Stimulated activated CD8-positive, alpha-beta memory T cell treated with anti-CD3 and anti-CD28 coated beads, Interleukin-2, amount 100 ng/mL, for 48 hours (primary cell): ENCODE measurements at regions not wholly inside any gene's neighbourhood (a gene's known extent, or its start where the extent isn't known, plus 50 kb on each side); places are given as distances from the start of the nearest gene placed in this dataset.
"Not testable (repeated sequence)": the region's sequence is repeated elsewhere in the genome, so short reads cannot be mapped to it uniquely, and the experiment has no call there.

ENCODE experiments used
- DNase-seq, 2 donors: peaks; one replicate each; pipeline ENCODE4 v3.0.0-alpha.2; 2020; ENCODE audit warnings: low read depth in 2 of 2

- no peak for DNase-seq
Observed at GRCh38 chr1:198969981-198970380, 331.1 kb downstream of the PTPRC start.

- no peak for DNase-seq
Observed at GRCh38 chr1:198970916-198971315, 332.1 kb downstream of the PTPRC start.

GRCh38 chr1:198977909-198978308 lies 339.1 kb downstream of the PTPRC start:
- no peak for DNase-seq

GRCh38 chr1:198978523-198978922 lies 339.7 kb downstream of the PTPRC start:
- no peak for DNase-seq

GRCh38 chr1:198986036-198986435 lies 347.2 kb downstream of the PTPRC start:
- DNase-seq: no peak

- no peak for DNase-seq
Observed at GRCh38 chr1:198986442-198986841, 347.6 kb downstream of the PTPRC start.

- DNase-seq: no peak
Observed at GRCh38 chr1:199002661-199003060, 363.8 kb downstream of the PTPRC start.

GRCh38 chr1:199007423-199007822 lies 368.6 kb downstream of the PTPRC start:
- no peak for DNase-seq

- DNase-seq: no peak
Observed at GRCh38 chr1:199009447-199009846, 370.6 kb downstream of the PTPRC start.

- DNase-seq: no peak
Observed at GRCh38 chr1:199010492-199010891, 371.7 kb downstream of the PTPRC start.

GRCh38 chr1:199010933-199011332 lies 372.1 kb downstream of the PTPRC start:
- DNase-seq: no peak

GRCh38 chr1:199015799-199016198 lies 377.0 kb downstream of the PTPRC start:
- DNase-seq: no peak

- DNase-seq: no peak
Observed at GRCh38 chr1:199018471-199019135, 379.8 kb downstream of the PTPRC start.

GRCh38 chr1:199020051-199020450 lies 381.2 kb downstream of the PTPRC start:
- DNase-seq: no peak

- DNase-seq: no peak
Observed at GRCh38 chr1:199020904-199021303, 382.1 kb downstream of the PTPRC start.

- no peak for DNase-seq
Observed at GRCh38 chr1:199029401-199029800, 390.6 kb downstream of the PTPRC start.

GRCh38 chr1:199029855-199030254 lies 391.0 kb downstream of the PTPRC start:
- no peak for DNase-seq

- not testable (repeated sequence) for DNase-seq
Observed at GRCh38 chr1:199030541-199030940, 391.7 kb downstream of the PTPRC start.

- not testable (repeated sequence) for DNase-seq
Observed at GRCh38 chr1:199031170-199031569, 392.3 kb downstream of the PTPRC start.

- not testable (repeated sequence) for DNase-seq
Observed at GRCh38 chr1:199032479-199032878, 393.6 kb downstream of the PTPRC start.

- no peak for DNase-seq
Observed at GRCh38 chr1:199033661-199034060, 394.8 kb downstream of the PTPRC start.

- DNase-seq: no peak
Observed at GRCh38 chr1:199038156-199038555, 399.3 kb downstream of the PTPRC start.

GRCh38 chr1:199040076-199040905 lies 401.5 kb downstream of the PTPRC start:
- DNase-seq: no peak
